BE2C (cell line): ENCODE measurements at regions not wholly inside any gene's neighbourhood (a gene's known extent, or its start where the extent isn't known, plus 50 kb on each side); places are given as distances from the start of the nearest gene placed in this dataset.

Experiments used
- DNase-seq: peaks from one replicate; pipeline ENCODE4 v3.0.0-alpha.2; 2020
- H3K27me3 ChIP-seq: fragments of 250-450 bp; sonication (Bioruptor Pico); 2 replicates; pipeline ENCODE4 v1.5.1; 2020; ENCODE audit warnings: mild to moderate bottlenecking
- H3K36me3 ChIP-seq: fragments of 250-450 bp; sonication (Bioruptor Pico); 2 replicates; pipeline ENCODE4 v1.5.1; 2020; ENCODE audit warnings: mild to moderate bottlenecking
- H3K4me1 ChIP-seq: fragments of 250-450 bp; sonication (Bioruptor Pico); 2 replicates; pipeline ENCODE4 v1.5.1; 2020
- H3K4me3 ChIP-seq: 2 replicates; pipeline ENCODE4 v1.5.1; 2011; ENCODE audit warnings: low read depth, low read length
- H3K9me3 ChIP-seq: fragments of 250-450 bp; sonication (Bioruptor Pico); 2 replicates; pipeline ENCODE4 v1.5.1; 2020
- CTCF ChIP-seq: IDR thresholded peaks from 2 replicates; pipeline ENCODE4 v1.5.1; 2012; ENCODE audit warnings: mild to moderate bottlenecking, low read depth, low read length

GRCh38 chr20:48317578-48317977, 510.2 kb downstream of the PREX1 start:
- Histone ChIP-seq H3K36me3 (no peaks in the 10 kb centered on the region), H3K4me3 (no peak overlapping the region), H3K27me3 (no peaks in the 10 kb centered on the region), H3K4me1 (no peaks in the 10 kb centered on the region), H3K9me3 (no peaks in the 10 kb centered on the region; the same call in 1 of the 2 replicates)
- no peak for TF ChIP-seq CTCF
- no peak for DNase-seq

- no peak for DNase-seq
- H3K4me3 ChIP-seq: no peak overlapping the region
- H3K27me3 ChIP-seq: no peaks in the 10 kb centered on the region
- no peaks in the 10 kb centered on the region for H3K36me3 ChIP-seq
- no peaks in the 10 kb centered on the region; the same call in 1 of the 2 replicates for H3K9me3 ChIP-seq
- no peak for TF ChIP-seq CTCF
- H3K4me1 ChIP-seq: no peaks in the 10 kb centered on the region
Measured at GRCh38 chr20:48314925-48315592, 512.7 kb downstream of the PREX1 start.

GRCh38 chr20:48313324-48313723, 514.5 kb downstream of the PREX1 start:
- Histone ChIP-seq H3K4me3 (no peak overlapping the region), H3K9me3 (no peaks in the 10 kb centered on the region), H3K36me3 (no peaks in the 10 kb centered on the region), H3K4me1 (no peaks in the 10 kb centered on the region), H3K27me3 (no peaks in the 10 kb centered on the region)
- no peak for TF ChIP-seq CTCF
- no peak for DNase-seq

- H3K36me3 ChIP-seq: no peaks in the 10 kb centered on the region
- DNase-seq: no peak
- H3K4me3 ChIP-seq: no peak overlapping the region
- H3K9me3 ChIP-seq: no peaks in the 10 kb centered on the region
- TF ChIP-seq CTCF: no peak
- H3K4me1 ChIP-seq: no peaks in the 10 kb centered on the region
- H3K27me3 ChIP-seq: no peaks in the 10 kb centered on the region
Measured at GRCh38 chr20:48311956-48312355, 515.8 kb downstream of the PREX1 start.

GRCh38 chr20:48310305-48310704, 517.5 kb downstream of the PREX1 start:
- no peak for TF ChIP-seq CTCF

GRCh38 chr20:48309293-48309692, 518.5 kb downstream of the PREX1 start:
- TF ChIP-seq CTCF: no peak
- H3K4me3 ChIP-seq: no peak overlapping the region
- H3K36me3 ChIP-seq: no peaks in the 10 kb centered on the region
- no peaks in the 10 kb centered on the region for H3K4me1 ChIP-seq
- H3K27me3 ChIP-seq: no peaks in the 10 kb centered on the region
- H3K9me3 ChIP-seq: no peaks in the 10 kb centered on the region
- DNase-seq: no peak

More at GRCh38 chr20:48310305-48310704, 517.5 kb downstream of the PREX1 start:
- H3K9me3 ChIP-seq: no peaks in the 10 kb centered on the region
- H3K4me1 ChIP-seq: no peaks in the 10 kb centered on the region
- no peaks in the 10 kb centered on the region for H3K36me3 ChIP-seq
- H3K27me3 ChIP-seq: no peaks in the 10 kb centered on the region
- no peak for DNase-seq
- H3K4me3 ChIP-seq: no peak overlapping the region
